Endometrium (tissue), 2 donors: ENCODE measurements at regions not wholly inside any gene's neighbourhood (a gene's known extent, or its start where the extent isn't known, plus 50 kb on each side); places are given as distances from the start of the nearest gene placed in this dataset.
"Not testable (repeated sequence)": the region's sequence is repeated elsewhere in the genome, so short reads cannot be mapped to it uniquely, and the experiment has no call there.

Experiments used
- FAIRE-seq: peaks from 2 replicates; lab custom pipeline; 2012; peaks lifted over from hg19 to GRCh38; lab: Jason Lieb, UNC
- donor health status: control.
- donor health status: control.

DNA sequence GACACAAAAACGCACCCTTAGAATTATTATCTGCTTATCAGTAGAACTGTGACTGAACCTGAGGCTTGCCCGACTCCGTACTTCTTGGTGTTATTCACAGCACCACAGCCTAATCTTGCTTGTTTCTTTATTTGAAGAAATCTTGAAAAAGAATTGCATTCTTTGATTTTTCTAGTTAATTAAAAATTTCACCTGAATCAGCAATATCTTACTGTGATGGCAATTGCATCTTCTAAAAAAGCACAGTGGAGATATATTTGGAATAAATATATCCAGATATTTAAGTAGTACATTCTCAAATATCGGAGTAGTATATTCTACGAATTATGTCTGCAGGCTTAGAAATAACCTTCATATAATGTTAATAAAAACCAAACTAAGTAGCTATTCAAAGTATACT is 90.1 kb upstream of the LYSMD4 start:
- no peak for FAIRE-seq

DNA sequence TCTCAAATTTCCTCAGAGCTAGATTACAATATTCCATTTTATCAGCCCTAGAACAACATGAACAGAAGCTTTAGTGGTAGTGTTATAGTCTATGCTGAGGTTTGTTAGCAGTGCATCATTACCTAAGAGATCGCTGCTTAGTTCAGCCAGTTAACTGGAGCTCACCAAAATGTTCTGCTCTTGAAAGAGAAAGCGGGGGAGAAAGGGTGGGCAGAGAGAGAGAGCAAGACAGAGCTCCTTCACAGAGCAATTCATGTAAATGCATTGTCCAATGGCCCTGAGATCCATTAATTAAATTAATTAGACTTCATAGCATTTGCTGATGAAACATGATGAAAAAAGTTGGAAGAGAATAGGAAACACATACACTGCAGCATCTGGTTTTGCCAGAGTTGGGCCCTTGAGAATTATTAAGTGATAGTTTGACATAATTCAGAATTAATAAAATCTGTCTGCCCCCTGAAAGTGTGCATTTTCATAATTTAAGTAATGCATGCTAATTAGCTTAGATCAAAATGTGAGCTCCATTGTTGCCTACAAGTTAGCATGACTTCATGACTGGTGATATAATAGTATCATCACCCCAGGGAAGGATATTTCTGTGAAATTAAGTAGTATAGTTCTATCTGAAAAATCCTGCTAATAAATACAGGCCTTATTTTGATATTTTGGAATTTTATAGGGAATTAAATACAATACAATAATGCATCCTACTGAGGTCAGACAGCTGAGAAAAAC is 86.9 kb upstream of the LYSMD4 start:
- no peak for FAIRE-seq

DNA sequence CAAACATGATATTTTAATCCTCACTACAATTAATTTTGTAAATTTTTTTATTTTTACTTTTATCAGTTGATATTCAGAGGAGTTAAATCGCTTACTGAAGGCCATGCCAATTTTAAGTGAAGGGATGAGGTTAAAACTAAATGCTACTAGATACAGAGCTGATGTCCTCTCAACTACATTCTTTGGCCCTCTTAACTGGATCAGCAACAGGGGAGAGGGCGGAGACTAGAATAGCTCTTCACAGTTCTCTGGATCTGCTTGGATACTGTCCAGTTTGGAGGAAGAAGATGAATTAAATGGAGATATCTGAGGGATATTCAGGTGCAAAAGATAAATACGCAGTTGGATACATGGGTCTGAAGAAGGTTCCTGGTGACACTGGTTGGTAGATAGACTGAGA is 85.6 kb upstream of the LYSMD4 start:
- no peak for FAIRE-seq

DNA sequence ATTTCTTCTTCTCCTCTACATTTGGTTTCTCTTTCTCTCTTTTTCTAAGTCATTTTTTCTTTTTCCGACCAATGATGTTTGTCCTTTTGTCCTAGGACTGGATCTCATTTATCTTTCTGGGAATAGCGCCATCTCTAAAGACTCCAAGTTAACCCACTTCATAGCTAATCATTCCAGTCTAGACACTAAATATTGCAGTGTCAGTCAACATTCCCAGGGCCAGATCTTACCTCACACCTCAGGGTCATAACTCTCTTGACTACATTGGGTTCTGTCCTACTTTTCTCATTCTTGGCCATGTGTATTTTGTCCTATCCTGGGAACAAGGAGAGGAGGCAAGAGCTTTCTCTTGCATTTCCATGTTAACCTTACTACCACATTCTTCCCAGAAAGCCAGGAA is 83.6 kb upstream of the LYSMD4 start:
- not testable (repeated sequence) for FAIRE-seq

DNA sequence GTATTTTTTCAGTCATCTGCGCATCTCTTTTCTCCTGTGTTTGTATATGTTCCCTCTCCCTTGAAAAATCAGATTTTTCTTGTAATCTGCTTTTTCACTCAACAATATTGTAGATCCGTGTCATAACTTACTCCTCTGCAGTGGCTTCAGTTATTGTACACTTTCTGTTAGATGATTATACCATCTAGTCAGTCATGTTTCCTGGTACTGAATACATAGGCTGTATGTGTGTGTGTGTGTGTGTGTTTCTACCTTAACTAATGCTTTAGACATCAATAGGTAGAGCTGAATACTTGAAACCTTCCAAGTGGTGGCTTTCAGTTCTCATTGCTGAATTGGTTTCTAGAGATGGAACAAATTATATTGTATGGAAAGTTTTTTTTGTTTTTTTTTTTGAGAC is 77.4 kb upstream of the LYSMD4 start:
- not testable (repeated sequence) for FAIRE-seq

DNA sequence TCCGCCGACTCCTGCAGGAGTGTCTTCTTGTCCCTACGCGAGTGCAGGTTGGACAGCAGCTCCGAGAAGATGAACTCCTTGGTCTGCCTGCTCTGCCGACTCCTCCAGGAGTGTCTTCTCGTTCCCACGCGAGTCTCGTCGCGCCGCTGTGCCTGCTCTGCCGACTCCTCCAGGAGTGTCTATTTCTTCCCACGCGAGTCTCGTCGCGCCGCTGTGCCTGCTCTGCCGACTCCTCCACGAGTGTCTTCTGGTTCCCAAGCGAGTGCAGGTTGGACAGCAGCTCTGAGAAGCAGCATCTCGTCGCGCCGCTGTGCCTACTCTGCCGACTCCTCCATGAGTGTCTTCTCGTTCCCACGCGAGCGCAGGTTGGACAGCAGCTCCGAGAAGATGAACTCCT is 66.6 kb upstream of the LYSMD4 start:
- FAIRE-seq = not testable (repeated sequence)

DNA sequence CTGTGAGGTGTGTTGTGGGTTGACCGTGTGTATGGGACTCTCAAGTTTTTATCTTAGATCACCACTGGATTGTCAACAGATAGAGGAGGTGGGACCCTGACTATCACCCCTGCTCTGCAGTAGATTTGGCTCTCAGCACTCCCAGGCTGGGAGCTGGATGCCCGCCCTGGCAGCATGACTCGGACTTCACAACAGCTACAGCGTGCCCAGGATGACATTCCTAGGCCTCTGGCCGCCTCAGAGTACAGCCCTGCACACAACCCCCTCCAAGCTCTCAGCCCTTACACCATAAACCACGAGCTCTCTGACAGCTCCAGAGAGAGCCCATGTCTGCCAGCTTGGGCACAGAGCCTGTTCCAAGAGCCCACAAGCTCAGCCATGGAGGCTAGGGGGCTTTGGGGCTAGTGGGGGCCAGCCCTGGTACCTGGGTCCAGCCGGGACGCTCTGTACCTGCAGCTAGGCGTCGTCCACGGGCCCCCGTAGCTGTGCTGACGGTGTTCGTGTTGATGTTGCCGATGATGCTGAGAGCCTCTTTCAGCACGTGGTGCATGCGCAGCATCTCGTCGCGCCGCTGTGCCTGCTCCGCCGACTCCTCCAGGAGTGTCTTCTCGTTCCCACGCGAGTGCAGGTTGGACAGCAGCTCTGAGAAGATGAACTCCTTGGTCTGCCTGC is 66.1 kb upstream of the LYSMD4 start:
- not testable (repeated sequence) for FAIRE-seq

DNA sequence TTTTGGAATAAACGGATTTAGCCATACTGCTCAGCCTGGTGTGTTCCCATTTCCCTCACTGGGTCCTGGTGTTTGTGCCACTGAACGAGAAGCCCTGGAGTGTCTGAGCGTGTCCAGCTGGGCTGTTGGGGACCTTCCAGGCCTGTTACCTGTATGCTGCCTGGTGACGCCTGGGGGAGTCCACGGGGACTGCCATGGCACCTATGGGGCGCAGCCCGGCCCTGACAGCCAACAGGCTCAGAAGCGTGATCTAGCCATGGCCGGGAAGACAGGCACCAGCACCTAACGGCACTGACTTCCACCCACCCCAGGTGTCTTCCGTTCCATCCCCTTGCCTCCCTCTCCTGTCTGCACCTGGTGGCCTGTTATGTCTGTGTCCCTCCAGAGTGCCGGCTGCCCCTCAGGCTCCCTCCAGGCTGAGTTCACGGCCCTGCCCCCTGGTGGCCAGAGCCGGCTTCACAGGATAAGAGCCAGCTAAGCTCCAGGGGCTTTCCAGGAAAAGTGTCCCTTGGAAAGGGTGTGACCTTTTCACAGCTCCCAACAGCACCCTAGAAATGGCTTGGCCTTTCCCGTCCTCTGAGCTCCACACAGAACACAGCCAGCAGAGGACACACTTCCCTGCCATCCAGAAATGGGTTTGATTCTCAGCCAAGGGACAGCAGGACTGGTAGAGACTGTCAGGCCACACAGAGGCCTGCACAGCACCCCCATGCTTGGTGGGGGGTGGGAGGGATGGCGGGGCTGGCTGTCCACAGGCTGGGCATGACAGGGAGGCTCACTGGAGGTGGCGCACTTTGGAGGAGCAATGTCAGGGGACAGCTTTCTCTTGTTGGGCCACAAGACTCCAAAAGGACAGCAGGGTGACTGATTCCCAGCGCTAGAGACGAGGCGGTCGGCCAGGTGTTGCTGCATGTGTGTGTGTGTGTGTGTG is 64.0 kb upstream of the LYSMD4 start:
- not testable (repeated sequence) for FAIRE-seq

DNA sequence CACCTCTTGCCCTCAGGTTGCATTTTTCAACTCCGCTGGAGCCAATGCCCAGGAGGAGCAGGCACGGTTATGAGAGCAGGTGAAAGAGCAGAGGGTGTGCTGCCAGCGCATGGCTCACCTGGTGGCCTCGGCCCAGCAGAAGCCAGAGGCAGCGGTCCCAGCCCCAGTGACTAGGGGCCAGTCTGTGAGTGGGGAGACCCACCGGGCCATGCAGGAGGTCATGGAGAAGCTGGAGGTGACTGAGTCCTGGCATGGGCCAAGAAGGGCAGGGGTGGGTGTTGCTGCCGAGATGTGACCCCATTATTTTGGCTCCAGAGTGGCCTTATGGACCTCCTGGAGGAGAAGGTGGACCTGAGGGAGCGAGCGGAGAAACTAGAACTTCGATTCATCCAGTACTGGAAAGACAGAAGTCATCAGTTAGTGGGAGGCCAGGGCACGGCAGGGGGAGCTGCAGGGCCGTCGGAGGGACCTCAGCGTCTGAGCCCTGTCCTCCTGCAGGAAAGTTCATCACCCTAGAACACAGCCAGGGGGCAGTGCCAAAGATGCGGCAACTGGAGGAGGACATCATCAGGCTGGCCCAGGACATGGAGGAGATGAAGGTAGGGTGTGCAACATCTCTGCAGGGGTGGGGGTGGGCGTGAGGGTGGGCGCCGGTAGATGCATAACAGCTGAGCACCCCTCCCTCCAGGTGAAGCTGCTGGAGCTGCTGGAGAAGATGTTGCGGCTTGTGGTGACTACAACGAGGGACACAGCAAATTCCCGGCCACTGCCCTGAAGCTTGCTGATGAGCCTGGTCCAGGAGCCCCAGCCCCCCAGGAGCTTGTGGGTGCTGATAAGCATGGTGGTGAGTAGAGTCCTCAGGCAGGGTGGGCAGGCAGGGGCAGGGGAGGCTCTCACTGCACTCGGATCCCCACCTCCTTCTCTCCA is 58.9 kb upstream of the LYSMD4 start:
- not testable (repeated sequence) for FAIRE-seq

DNA sequence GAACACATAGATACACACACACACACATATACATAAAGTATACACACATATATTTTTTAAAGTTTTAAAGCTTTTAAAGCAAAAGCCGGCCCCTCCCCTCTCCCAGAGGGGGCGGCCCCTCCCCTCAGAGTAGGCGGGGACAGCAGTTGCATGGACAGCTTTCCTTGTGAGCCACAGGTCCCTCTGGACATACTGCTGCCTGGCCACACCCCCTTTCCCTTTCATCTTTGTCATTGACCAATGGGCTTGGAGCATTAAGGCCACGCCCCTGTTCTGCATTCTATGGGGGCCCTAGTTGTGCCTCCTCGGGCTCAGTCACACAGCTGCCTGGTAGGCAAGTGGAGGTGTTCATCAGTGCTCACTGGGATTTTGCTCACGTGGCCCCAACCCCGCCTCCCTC is 57.5 kb upstream of the LYSMD4 start:
- not testable (repeated sequence) for FAIRE-seq

DNA sequence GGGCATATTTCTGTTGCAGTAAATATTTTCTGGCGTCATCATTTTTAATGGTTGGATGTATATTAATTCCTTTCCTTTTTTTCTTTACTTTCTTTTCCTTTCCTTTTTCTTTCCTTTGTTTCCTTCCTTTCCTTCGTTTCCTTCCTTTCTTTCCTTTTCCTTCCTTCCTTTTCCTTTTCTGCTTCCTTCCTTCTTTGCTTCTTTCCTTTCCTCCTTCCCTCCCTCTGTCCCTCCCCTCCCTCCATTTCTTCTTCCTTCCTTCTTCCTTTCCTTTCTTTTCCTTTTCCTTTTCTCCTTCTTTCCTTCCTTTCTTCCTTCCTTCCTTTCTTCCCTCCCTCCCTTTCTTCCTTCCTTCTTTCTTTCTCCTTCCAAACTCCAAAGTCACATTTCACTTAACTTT is 54.9 kb upstream of the LYSMD4 start:
- no peak for FAIRE-seq

DNA sequence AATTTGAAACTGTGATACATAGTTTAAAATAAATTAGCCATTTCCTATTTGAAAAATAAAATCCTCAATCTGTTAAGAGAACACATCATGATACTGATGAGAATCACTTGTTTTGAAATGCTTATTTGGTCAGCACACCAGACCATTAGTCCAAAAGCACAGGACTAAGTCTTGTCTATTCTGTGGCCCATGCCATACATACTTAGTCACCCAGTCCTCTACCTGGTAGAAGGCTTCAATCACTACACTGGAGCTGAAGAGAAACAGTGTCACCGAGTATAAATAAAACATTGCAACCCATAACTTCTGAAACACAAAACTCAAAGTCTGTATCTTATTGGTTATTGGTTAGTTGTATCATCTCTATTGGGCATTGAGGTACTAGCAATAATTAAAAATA is 51.6 kb upstream of the LYSMD4 start:
- FAIRE-seq = not testable (repeated sequence)

DNA sequence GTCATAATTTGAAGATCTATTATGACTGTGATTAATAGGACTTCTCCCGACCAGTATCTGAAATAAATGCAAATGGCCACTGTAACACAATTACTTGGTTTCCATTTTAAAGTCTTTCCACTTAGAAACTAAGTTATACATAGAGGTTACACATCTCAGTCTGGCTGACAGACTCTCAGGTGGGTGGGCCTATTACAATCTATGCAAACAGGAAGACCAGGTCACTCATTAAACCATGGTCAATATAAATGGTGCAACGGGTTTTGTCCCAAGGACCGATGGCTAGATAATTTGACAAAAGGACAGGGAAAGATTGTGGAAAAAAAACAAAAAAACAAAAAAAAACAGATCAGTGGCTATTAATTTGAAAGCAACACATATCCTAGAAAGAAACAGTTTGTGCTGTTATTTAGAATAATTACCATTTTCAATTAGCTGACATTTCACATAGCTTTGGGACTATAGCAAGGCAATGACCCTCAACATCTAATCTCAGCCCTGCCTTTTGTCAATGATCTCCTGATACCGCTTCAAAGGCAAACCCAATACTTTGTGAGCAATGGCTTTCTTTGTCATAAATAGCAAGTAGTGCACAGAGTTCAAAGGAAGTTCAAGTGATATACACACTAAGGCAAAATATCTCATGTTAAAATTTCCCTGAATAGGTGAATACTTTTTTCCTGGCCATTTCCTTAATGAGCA is 50.8 kb upstream of the LYSMD4 start:
- not testable (repeated sequence) for FAIRE-seq
